GM12865 (cell line): ENCODE measurements at regions not wholly inside any gene's neighbourhood (a gene's known extent, or its start where the extent isn't known, plus 50 kb on each side); places are given as distances from the start of the nearest gene placed in this dataset.

Experiments
- DNase-seq: peaks from one replicate; pipeline ENCODE4 v3.0.0; 2010; ENCODE audit warnings: low read depth
- H3K4me3 ChIP-seq: 2 replicates; pipeline ENCODE4 v1.5.1; 2011; ENCODE audit warnings: mild to moderate bottlenecking, low read depth, low read length, control low read depth
- TF ChIP-seq, protein P1 (sequence below): IDR thresholded peaks from 2 replicates; pipeline ENCODE4 v1.5.1; 2011; ENCODE audit warnings: low read length, control low read depth, low read depth, inconsistent platforms; ENCODE audit not compliant: insufficient read depth; ENCODE audit errors: missing control alignments

- TF ChIP-seq, protein P1, sequence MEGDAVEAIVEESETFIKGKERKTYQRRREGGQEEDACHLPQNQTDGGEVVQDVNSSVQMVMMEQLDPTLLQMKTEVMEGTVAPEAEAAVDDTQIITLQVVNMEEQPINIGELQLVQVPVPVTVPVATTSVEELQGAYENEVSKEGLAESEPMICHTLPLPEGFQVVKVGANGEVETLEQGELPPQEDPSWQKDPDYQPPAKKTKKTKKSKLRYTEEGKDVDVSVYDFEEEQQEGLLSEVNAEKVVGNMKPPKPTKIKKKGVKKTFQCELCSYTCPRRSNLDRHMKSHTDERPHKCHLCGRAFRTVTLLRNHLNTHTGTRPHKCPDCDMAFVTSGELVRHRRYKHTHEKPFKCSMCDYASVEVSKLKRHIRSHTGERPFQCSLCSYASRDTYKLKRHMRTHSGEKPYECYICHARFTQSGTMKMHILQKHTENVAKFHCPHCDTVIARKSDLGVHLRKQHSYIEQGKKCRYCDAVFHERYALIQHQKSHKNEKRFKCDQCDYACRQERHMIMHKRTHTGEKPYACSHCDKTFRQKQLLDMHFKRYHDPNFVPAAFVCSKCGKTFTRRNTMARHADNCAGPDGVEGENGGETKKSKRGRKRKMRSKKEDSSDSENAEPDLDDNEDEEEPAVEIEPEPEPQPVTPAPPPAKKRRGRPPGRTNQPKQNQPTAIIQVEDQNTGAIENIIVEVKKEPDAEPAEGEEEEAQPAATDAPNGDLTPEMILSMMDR: no peak
- DNase-seq: no peak
- no peak overlapping the region for H3K4me3 ChIP-seq
These were observed 1366.8 kb downstream of the EPHA7 start for GRCh38 chr6:92052513-92052912.

- TF ChIP-seq, protein P1: no peak
These were observed 1369.1 kb downstream of the EPHA7 start for GRCh38 chr6:92050216-92050615.

GRCh38 chr6:92047860-92048259, 1371.5 kb downstream of the EPHA7 start:
- TF ChIP-seq, protein P1: no peak

More at GRCh38 chr6:92050216-92050615, 1369.1 kb downstream of the EPHA7 start:
- no peak for DNase-seq
- H3K4me3 ChIP-seq: no peak overlapping the region

GRCh38 chr6:92047152-92047850, 1372.1 kb downstream of the EPHA7 start:
- no peak for DNase-seq
- TF ChIP-seq, protein P1: no peak
- H3K4me3 ChIP-seq: no peak overlapping the region

More at GRCh38 chr6:92047860-92048259, 1371.5 kb downstream of the EPHA7 start:
- no peak overlapping the region for H3K4me3 ChIP-seq
- no peak for DNase-seq

GRCh38 chr6:92044312-92044711, 1375.0 kb downstream of the EPHA7 start:
- no peak overlapping the region for H3K4me3 ChIP-seq
- DNase-seq: no peak
- TF ChIP-seq, protein P1: no peak

GRCh38 chr6:92043777-92044176, 1375.6 kb downstream of the EPHA7 start:
- TF ChIP-seq, protein P1: no peak
- H3K4me3 ChIP-seq: no peak overlapping the region
- no peak for DNase-seq

DNA sequence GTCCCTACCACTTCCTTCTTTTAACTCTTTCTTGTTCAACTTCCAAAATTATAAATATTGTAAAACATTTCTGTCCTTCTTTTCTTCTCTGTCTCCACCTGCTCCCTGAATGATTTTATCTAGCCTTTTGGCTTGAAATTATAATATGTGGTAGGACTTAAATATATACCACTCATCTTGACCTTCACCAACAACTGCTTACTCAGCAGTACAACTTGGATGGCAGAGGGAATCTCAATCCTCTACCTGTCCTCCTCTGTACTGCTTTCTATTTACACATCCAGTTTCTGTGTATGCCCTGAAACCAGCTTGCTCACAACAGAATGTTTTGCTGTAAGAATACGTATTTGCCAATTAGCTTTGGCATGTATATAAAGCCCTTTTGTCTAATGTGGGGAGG, 1392.5 kb downstream of the EPHA7 start:
- H3K4me3 ChIP-seq: no peak overlapping the region
- no peak for DNase-seq
- TF ChIP-seq, protein P1: no peak
